Osteoblast (primary cell): ENCODE measurements at regions not wholly inside any gene's neighbourhood (a gene's known extent, or its start where the extent isn't known, plus 50 kb on each side); places are given as distances from the start of the nearest gene placed in this dataset.
"Not testable (repeated sequence)": the region's sequence is repeated elsewhere in the genome, so short reads cannot be mapped to it uniquely, and the experiment has no call there.

Experiments used
- DNase-seq: peaks from one replicate; pipeline ENCODE4 v3.0.0; 2011; ENCODE audit warnings: low spot score, mixed read lengths; ENCODE audit not compliant: insufficient read length; ENCODE audit errors: missing footprints
- H2AFZ ChIP-seq: 2 replicates; pipeline ENCODE4 v1.6.0; 2011; ENCODE audit warnings: mild to moderate bottlenecking, low read length
- H3K27ac ChIP-seq: 2 replicates; pipeline ENCODE4 v1.5.1; 2011; ENCODE audit warnings: mild to moderate bottlenecking, low read depth, low read length, moderate library complexity
- H3K27me3 ChIP-seq: 2 replicates; pipeline ENCODE4 v1.6.0; 2012; ENCODE audit warnings: mild to moderate bottlenecking, control low read depth, inconsistent platforms, low read length, moderate library complexity; ENCODE audit not compliant: insufficient read depth
- H3K36me3 ChIP-seq: 2 replicates; pipeline ENCODE4 v1.5.1; 2011; ENCODE audit warnings: mild to moderate bottlenecking, low read length, control low read depth, moderate library complexity; ENCODE audit not compliant: insufficient read depth
- H3K4me1 ChIP-seq: 2 replicates; pipeline ENCODE4 v1.5.1; 2011; ENCODE audit warnings: mild to moderate bottlenecking, low read length, control low read depth, moderate library complexity; ENCODE audit not compliant: insufficient read depth
- H3K4me2 ChIP-seq: 2 replicates; pipeline ENCODE4 v1.6.0; 2011; ENCODE audit warnings: mild to moderate bottlenecking, low read length; ENCODE audit not compliant: insufficient read depth
- H3K4me3 ChIP-seq: fragments of 200-600 bp; sonication (generic); 3 replicates; pipeline ENCODE4 v1.5.1; 2012; ENCODE audit warnings: mild to moderate bottlenecking, low read length, inconsistent platforms; ENCODE audit not compliant: insufficient read depth
- H3K79me2 ChIP-seq: 2 replicates; pipeline ENCODE4 v1.6.0; 2012; ENCODE audit warnings: mild to moderate bottlenecking, low read length, control low read depth, inconsistent platforms; ENCODE audit not compliant: insufficient read depth
- H3K9me3 ChIP-seq: 2 replicates; pipeline ENCODE4 v1.5.1; 2011; ENCODE audit warnings: low read depth, low read length, control low read depth
- H4K20me1 ChIP-seq: 2 replicates; pipeline ENCODE4 v1.6.0; 2012; ENCODE audit warnings: mild to moderate bottlenecking, low read length, control low read depth; ENCODE audit not compliant: insufficient read depth
- CTCF ChIP-seq: IDR thresholded peaks from 2 replicates; pipeline ENCODE4 v1.5.1; 2011; ENCODE audit warnings: mild to moderate bottlenecking, low read depth, low read length, moderate library complexity; ENCODE audit errors: extremely low read depth

- Histone ChIP-seq H3K27me3 (no peaks in the 10 kb centered on the region), H3K9me3 (no peaks in the 10 kb centered on the region), H3K4me1 (no peaks in the 10 kb centered on the region)
These were observed 479.3 kb downstream of the KCNJ18 start for GRCh38 chr17:22171631-22172030.

DNA sequence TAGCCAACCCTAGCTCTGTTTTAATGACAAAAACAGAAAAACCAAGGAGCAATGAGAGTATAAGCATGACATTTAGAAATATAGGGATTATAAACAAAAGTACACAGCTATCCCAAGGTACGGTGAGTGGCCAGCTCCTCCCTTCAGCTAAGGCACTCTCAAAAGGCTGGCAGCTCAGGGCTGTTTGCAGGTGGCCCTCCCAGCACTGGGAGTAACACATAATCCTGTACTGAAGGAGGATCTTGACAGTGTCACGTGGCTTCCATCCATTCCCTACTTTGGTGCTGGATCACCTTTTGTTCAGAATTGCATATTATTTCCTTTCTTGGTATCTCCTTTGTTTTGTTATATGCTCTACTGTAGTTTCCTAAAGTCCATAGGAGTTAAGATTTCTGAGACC, 500.8 kb downstream of the KCNJ18 start:
- no peak for DNase-seq
- Histone ChIP-seq H3K4me3 (no peak overlapping the region), H3K4me2 (no peak overlapping the region), H2AFZ (no peak overlapping the region), H3K9me3 (no peaks in the 10 kb centered on the region), H3K79me2 (no peaks in the 10 kb centered on the region), H4K20me1 (no peaks in the 10 kb centered on the region), H3K27ac (no peak overlapping the region), H3K36me3 (no peaks in the 10 kb centered on the region), H3K4me1 (no peaks in the 10 kb centered on the region), H3K27me3 (no peaks in the 10 kb centered on the region)
- no peak for TF ChIP-seq CTCF

More at GRCh38 chr17:22171631-22172030, 479.3 kb downstream of the KCNJ18 start:
- Histone ChIP-seq H3K4me3 (no peak overlapping the region), H3K79me2 (no peaks in the 10 kb centered on the region), H3K4me2 (no peak overlapping the region), H4K20me1 (no peaks in the 10 kb centered on the region), H3K27ac (no peak overlapping the region), H2AFZ (no peak overlapping the region), H3K36me3 (no peaks in the 10 kb centered on the region)
- DNase-seq: no peak
- TF ChIP-seq CTCF: no peak

GRCh38 chr17:22200187-22200586, 507.9 kb downstream of the KCNJ18 start:
- not testable (repeated sequence) for H3K79me2 ChIP-seq, H4K20me1 ChIP-seq, H3K4me1 ChIP-seq, H3K4me2 ChIP-seq, H3K27ac ChIP-seq, H2AFZ ChIP-seq, H3K36me3 ChIP-seq, H3K9me3 ChIP-seq, H3K27me3 ChIP-seq, H3K4me3 ChIP-seq, DNase-seq

- no peak for TF ChIP-seq CTCF
- Histone ChIP-seq H3K27ac (no peak overlapping the region), H3K4me3 (no peak overlapping the region), H2AFZ (no peak overlapping the region), H3K27me3 (no peaks in the 10 kb centered on the region), H3K4me1 (no peaks in the 10 kb centered on the region), H4K20me1 (no peaks in the 10 kb centered on the region), H3K9me3 (no peaks in the 10 kb centered on the region), H3K36me3 (no peaks in the 10 kb centered on the region), H3K4me2 (no peak overlapping the region), H3K79me2 (no peaks in the 10 kb centered on the region)
- no peak for DNase-seq
These were observed 510.4 kb downstream of the KCNJ18 start for GRCh38 chr17:22202702-22203101.
